Endothelial cell of umbilical vein (primary cell): ENCODE measurements at regions not wholly inside any gene's neighbourhood (a gene's known extent, or its start where the extent isn't known, plus 50 kb on each side); places are given as distances from the start of the nearest gene placed in this dataset.

Source experiments
- BruUV-seq: library from RNA; stranded (reverse); fragments of 400-500 nt; replicated peaks from 2 replicates; lab custom pipeline; 2021; lab: Mats Ljungman, UMichigan
- CTCF ChIA-PET: fragments of 300-600, 350-600 bp; sonication (Branson Sonifier 250); formaldehyde crosslinking; loops from one replicate; lab custom pipeline; 2021; ENCODE audit warnings: antibody characterized with exemption, inconsistent platforms; lab: Charles Lee
- POLR2A ChIA-PET: fragments of 300-600, 350-600 bp; sonication (Branson Sonifier 250); formaldehyde crosslinking; loops from one replicate; lab custom pipeline; 2021; ENCODE audit warnings: antibody characterized with exemption, inconsistent platforms; lab: Charles Lee
- DNase-seq: peaks from one replicate; pipeline ENCODE4 v3.0.0-alpha.2; 2011; ENCODE audit warnings: low read depth, low spot score
- FAIRE-seq: peaks from 2 replicates; lab custom pipeline; 2011; peaks lifted over from hg19 to GRCh38; lab: Jason Lieb, UNC
- H2AFZ ChIP-seq: 2 replicates; pipeline ENCODE4 v1.6.0; 2012; ENCODE audit warnings: low read depth, low read length, control low read depth, inconsistent platforms
- H3K27ac ChIP-seq: 2 replicates; pipeline ENCODE4 v1.5.1; 2011; ENCODE audit warnings: low read depth, mild to moderate bottlenecking, control low read depth, low read length, moderate library complexity; ENCODE audit not compliant: insufficient read depth
- H3K27me3 ChIP-seq, 2 experiments: 2 replicates each; pipeline versions ENCODE4 v1.6.0 to v1.6.1; 2011; ENCODE audit warnings: low read length in 2 of 2, mixed read lengths in 1 of 2; ENCODE audit not compliant: control insufficient read depth in 2 of 2, insufficient read depth in 2 of 2
- H3K36me3 ChIP-seq, 2 experiments: 2 replicates in 1 of 2; 3 replicates in 1 of 2; pipeline ENCODE4 v1.5.1; 2011; ENCODE audit warnings: low read length in 2 of 2, mild to moderate bottlenecking in 1 of 2, moderate library complexity in 1 of 2; ENCODE audit not compliant: control insufficient read depth in 2 of 2, insufficient read depth in 2 of 2; ENCODE audit errors: extremely low read depth in 1 of 2
- H3K4me1 ChIP-seq: 3 replicates; pipeline ENCODE4 v1.5.1; 2011; ENCODE audit warnings: mild to moderate bottlenecking, low read length; ENCODE audit not compliant: control insufficient read depth, insufficient read depth; ENCODE audit errors: extremely low read depth
- H3K4me2 ChIP-seq: 2 replicates; pipeline ENCODE4 v1.6.1; 2011; ENCODE audit warnings: low read length, control low read depth, mixed read lengths; ENCODE audit not compliant: insufficient read depth
- H3K4me3 ChIP-seq, 3 experiments: fragments of 200-600 bp in 1 of 3; sonication (generic), shearing (Covaris generic) in 1 of 3; replicated peaks in 1 of 3; 2 replicates each; pipeline ENCODE4 v1.5.1; 2011 to 2016; ENCODE audit warnings: control low read depth in 3 of 3, low read length in 3 of 3, mild to moderate bottlenecking in 2 of 3, inconsistent platforms in 1 of 3, low read depth in 1 of 3, moderate library complexity in 1 of 3; ENCODE audit not compliant: insufficient read depth in 1 of 3
- H3K79me2 ChIP-seq: 2 replicates; pipeline ENCODE4 v1.6.0; 2012; ENCODE audit warnings: low read length, inconsistent platforms; ENCODE audit not compliant: control insufficient read depth, insufficient read depth
- H3K9ac ChIP-seq: replicated peaks from 2 replicates; pipeline ENCODE3; 2011; ENCODE audit warnings: low read length, control low read depth; ENCODE audit not compliant: insufficient read depth; ENCODE audit errors: extremely low read depth
- H3K9me1 ChIP-seq: replicated peaks from 3 replicates; pipeline ENCODE4 v1.6.0; 2011; ENCODE audit warnings: mild to moderate bottlenecking, low read length; ENCODE audit not compliant: control insufficient read depth, insufficient read depth; ENCODE audit errors: extremely low read depth
- H3K9me3 ChIP-seq: replicated peaks from 2 replicates; pipeline ENCODE4 v1.5.1; 2012; ENCODE audit warnings: low read length, inconsistent platforms; ENCODE audit not compliant: control insufficient read depth, insufficient read depth
- H4K20me1 ChIP-seq: replicated peaks from 2 replicates; pipeline ENCODE3; 2011; ENCODE audit warnings: mild to moderate bottlenecking, low read length; ENCODE audit not compliant: control insufficient read depth, insufficient read depth; ENCODE audit errors: extremely low read depth
- CTCF ChIP-seq, 2 donors: IDR thresholded peaks; 1 replicate in 1 of 2; 2 replicates in 1 of 2; pipeline ENCODE4 v1.5.1; 2011; ENCODE audit warnings: low read length in 2 of 2, mild to moderate bottlenecking in 2 of 2, moderate library complexity in 2 of 2, control low read depth in 1 of 2, inconsistent platforms in 1 of 2, low read depth in 1 of 2; ENCODE audit not compliant: insufficient read depth in 1 of 2; ENCODE audit errors: extremely low read depth in 1 of 2
- EZH2 ChIP-seq: IDR thresholded peaks from 2 replicates; pipeline ENCODE4 v1.6.1; 2012; ENCODE audit warnings: borderline replicate concordance, low read depth, mild to moderate bottlenecking, moderate library complexity, low read length, inconsistent platforms; ENCODE audit not compliant: severe bottlenecking
- FOS ChIP-seq: IDR thresholded peaks from 2 replicates; pipeline ENCODE4 v1.6.1; 2011; ENCODE audit warnings: mild to moderate bottlenecking, low read length, moderate library complexity, borderline replicate concordance; ENCODE audit not compliant: insufficient read depth
- GATA2 ChIP-seq: IDR thresholded peaks from 2 replicates; pipeline ENCODE4 v1.7.0; 2011; ENCODE audit warnings: low read depth, mild to moderate bottlenecking, moderate library complexity, mixed read lengths, low read length; ENCODE audit not compliant: insufficient read length, insufficient read depth
- JUN ChIP-seq: IDR thresholded peaks from 2 replicates; pipeline ENCODE4 v1.6.1; 2011; ENCODE audit warnings: borderline replicate concordance, low read depth; ENCODE audit not compliant: insufficient read length, insufficient read depth
- MAX ChIP-seq: IDR thresholded peaks from 2 replicates; pipeline ENCODE4 v1.6.1; 2011; ENCODE audit not compliant: insufficient read depth, insufficient read length
- MYC ChIP-seq: IDR thresholded peaks from one replicate; pipeline ENCODE4 v1.6.1; 2011; ENCODE audit warnings: mild to moderate bottlenecking, low read depth, low read length
- POLR2A ChIP-seq: IDR thresholded peaks from 2 replicates; pipeline ENCODE4 v1.6.1; 2012; ENCODE audit warnings: low read depth, mild to moderate bottlenecking, control low read depth, low read length
- POLR2AphosphoS5 ChIP-seq: IDR thresholded peaks from 2 replicates; pipeline ENCODE4 v1.6.1; 2012; ENCODE audit warnings: low read depth, mild to moderate bottlenecking, control low read depth, low read length, moderate library complexity; ENCODE audit not compliant: insufficient read depth
- dilution Hi-C: fragments of 300-500 bp; cut with MboI; formaldehyde crosslinking; loops from one replicate; pipeline ENCODE4 v1.15.0; 2019; ENCODE audit warnings: low sequenced_read_pairs; ENCODE audit not compliant: extremely low pct_ligation_motif_present
- intact Hi-C: fragments of 100-400 bp; cut with micrococcal nuclease; formaldehyde crosslinking; loops from one replicate; pipeline ENCODE4 v1.10.0; 2022

GRCh38 chr6:74646461-74646860, 559.4 kb downstream of the COL12A1 start:
- no TSS peak for BruUV-seq
- Histone ChIP-seq H3K4me2 (no peak overlapping the region), H4K20me1 (no peaks in the 10 kb centered on the region), H3K27me3 (no peaks in the 10 kb centered on the region), H3K9me3 (no peaks in the 10 kb centered on the region), H3K9me1 (no peaks in the 10 kb centered on the region), H3K79me2 (no peaks in the 10 kb centered on the region), H3K36me3 (no peaks in the 10 kb centered on the region), H3K4me3 (no peak overlapping the region), H3K4me1 (no peaks in the 10 kb centered on the region), H3K27ac (no peak overlapping the region), H2AFZ (no peak overlapping the region), H3K9ac (no peak overlapping the region)
- CTCF ChIA-PET, result no interaction called here
- POLR2A ChIA-PET, result no interaction called here
- FAIRE-seq (no peak), DNase-seq (no peak)
- intact Hi-C loops, result no loop called here
- TF ChIP-seq EZH2 (no peak), POLR2A (no peak), MYC (no peak), FOS (no peak), POLR2AphosphoS5 (no peak), CTCF (IDR thresholded peaks at IDR 0.05; ENCODE audit: extremely low read depth in 1 of 2, insufficient read depth in 1 of 2, low read depth in 1 of 2, low read length in 2 of 2) (no peak), JUN (no peak), MAX (no peak), GATA2 (no peak)
- dilution Hi-C loops, result no loop called here
